Ascending aorta (tissue), 2 donors: ENCODE measurements at regions not wholly inside any gene's neighbourhood (a gene's known extent, or its start where the extent isn't known, plus 50 kb on each side); places are given as distances from the start of the nearest gene placed in this dataset.

ENCODE experiments used
- DNase-seq, 2 donors: peaks; one replicate each; pipeline ENCODE4 v3.0.0-alpha.2; 2019; ENCODE audit warnings: low spot score in 2 of 2
- H3K27ac ChIP-seq, 2 donors: fragments of 200-600 bp; sonication (generic); one replicate each; pipeline ENCODE4 v1.5.1; 2016 to 2017; ENCODE audit warnings: mild to moderate bottlenecking in 1 of 2
- H3K27me3 ChIP-seq: fragments of 200-600 bp; sonication (generic); one replicate; pipeline ENCODE4 v1.5.1; 2017
- H3K36me3 ChIP-seq, 2 donors: fragments of 200-600 bp; sonication (generic); one replicate each; pipeline ENCODE4 v1.5.1; 2016
- H3K4me1 ChIP-seq, 2 donors: fragments of 200-600 bp; sonication (generic); one replicate each; pipeline ENCODE4 v1.5.1; 2016 to 2017; ENCODE audit warnings: mild to moderate bottlenecking in 1 of 2
- H3K4me3 ChIP-seq, 2 donors: fragments of 200-600 bp; sonication (generic); one replicate each; pipeline ENCODE4 v1.5.1; 2016 to 2017; ENCODE audit warnings: mild to moderate bottlenecking in 1 of 2
- H3K9me3 ChIP-seq, 2 donors: fragments of 200-600 bp; sonication (generic); one replicate each; pipeline ENCODE4 v1.5.1; 2016
- intact Hi-C: fragments of 100-400 bp; cut with DNase I; formaldehyde crosslinking; loops from one replicate; pipeline ENCODE4 v1.15.1; 2023
- TF ChIP-seq, protein P1 (sequence below), 3 experiments: fragments of 200-600 bp in 2 of 3; fragments of 450-650 bp in 1 of 3; sonication (generic) in 2 of 3; IDR thresholded peaks; one replicate each; pipeline ENCODE4 v1.5.1; 2016 to 2019; ENCODE audit warnings: antibody characterized with exemption in 3 of 3, mild to moderate bottlenecking in 1 of 3, moderate library complexity in 1 of 3

GRCh38 chr17:52384695-52385094, 226.2 kb upstream of the CA10 start:
- intact Hi-C loops, result loop anchor here (10.0 kb wide), 1 partner anchor 60 kb away; no protein-coding TSS in a partner anchor
- DNase-seq, result no peak
- H3K27ac ChIP-seq, result no peak overlapping the region
- no peak overlapping the region for H3K4me3 ChIP-seq
- TF ChIP-seq, protein P1, sequence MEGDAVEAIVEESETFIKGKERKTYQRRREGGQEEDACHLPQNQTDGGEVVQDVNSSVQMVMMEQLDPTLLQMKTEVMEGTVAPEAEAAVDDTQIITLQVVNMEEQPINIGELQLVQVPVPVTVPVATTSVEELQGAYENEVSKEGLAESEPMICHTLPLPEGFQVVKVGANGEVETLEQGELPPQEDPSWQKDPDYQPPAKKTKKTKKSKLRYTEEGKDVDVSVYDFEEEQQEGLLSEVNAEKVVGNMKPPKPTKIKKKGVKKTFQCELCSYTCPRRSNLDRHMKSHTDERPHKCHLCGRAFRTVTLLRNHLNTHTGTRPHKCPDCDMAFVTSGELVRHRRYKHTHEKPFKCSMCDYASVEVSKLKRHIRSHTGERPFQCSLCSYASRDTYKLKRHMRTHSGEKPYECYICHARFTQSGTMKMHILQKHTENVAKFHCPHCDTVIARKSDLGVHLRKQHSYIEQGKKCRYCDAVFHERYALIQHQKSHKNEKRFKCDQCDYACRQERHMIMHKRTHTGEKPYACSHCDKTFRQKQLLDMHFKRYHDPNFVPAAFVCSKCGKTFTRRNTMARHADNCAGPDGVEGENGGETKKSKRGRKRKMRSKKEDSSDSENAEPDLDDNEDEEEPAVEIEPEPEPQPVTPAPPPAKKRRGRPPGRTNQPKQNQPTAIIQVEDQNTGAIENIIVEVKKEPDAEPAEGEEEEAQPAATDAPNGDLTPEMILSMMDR (IDR thresholded peaks at IDR 0.05), result no peak
- H3K4me1 ChIP-seq, result no peaks in the 10 kb centered on the region
- no peaks in the 10 kb centered on the region for H3K36me3 ChIP-seq
- H3K27me3 ChIP-seq, result no peaks in the 10 kb centered on the region
- no peaks in the 10 kb centered on the region for H3K9me3 ChIP-seq

DNA sequence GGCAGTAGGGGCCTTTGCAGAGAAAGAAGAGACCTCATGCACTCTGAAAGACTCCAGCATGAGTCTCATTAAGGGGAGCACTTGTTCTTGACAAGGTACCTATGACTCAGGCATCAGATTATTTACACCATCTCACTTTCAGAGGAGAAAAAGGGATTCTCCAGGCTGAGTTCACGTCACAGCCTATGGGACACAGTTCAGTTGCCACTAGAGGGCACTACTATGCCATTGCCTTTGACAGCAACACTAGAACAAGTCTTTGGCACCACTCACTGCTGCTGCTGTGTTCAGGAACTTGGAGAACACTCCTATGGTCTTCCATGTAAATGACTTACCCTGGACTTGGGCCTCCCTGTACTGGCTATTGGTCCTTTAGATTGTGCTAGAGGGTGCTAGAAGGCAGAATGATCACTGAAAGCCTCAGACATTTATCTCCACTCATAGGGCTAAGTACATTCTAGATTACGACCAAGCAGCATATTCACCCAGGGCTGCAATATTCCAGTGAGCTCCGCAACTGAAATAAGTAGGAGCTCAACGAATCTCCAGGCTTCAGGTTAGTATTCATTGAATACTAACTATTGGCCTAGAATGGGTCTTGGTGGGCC, 225.1 kb upstream of the CA10 start:
- Histone ChIP-seq H3K27ac (no peak overlapping the region), H3K4me3 (no peak overlapping the region), H3K9me3 (no peaks in the 10 kb centered on the region), H3K36me3 (no peaks in the 10 kb centered on the region), H3K4me1 (no peaks in the 10 kb centered on the region), H3K27me3 (no peaks in the 10 kb centered on the region)
- TF ChIP-seq, protein P1 (IDR thresholded peaks at IDR 0.05), result peak; percentile 10 to 53 (median 25)
- DNase-seq, result no peak
- intact Hi-C loops, result loop anchor here (10.0 kb wide), 1 partner anchor 59 kb away; no protein-coding TSS in a partner anchor

DNA sequence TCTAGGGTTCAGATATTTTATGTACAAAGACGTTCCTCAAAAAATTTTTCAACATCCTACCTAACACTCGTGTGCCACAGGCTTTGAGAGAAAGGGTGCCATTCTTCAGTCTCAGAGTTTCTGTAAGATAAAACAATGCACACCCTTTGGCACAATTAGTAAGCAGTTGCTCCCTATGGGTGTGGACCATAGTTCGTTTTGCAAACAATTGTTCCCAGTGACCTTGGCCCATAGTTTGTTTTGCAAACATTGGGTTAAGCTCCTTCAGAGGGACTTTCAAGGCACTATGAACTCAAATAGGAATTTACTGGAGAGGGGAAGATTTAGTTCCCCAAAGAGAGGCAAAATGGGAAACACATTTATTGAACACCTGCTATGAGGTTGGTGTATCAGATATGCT, 220.3 kb upstream of the CA10 start:
- no peaks in the 10 kb centered on the region for H3K27me3 ChIP-seq
- H3K36me3 ChIP-seq, result no peaks in the 10 kb centered on the region
- no peak overlapping the region for H3K4me3 ChIP-seq
- intact Hi-C loops, result no loop called here
- TF ChIP-seq, protein P1 (IDR thresholded peaks at IDR 0.05), result no peak
- H3K4me1 ChIP-seq, result no peaks in the 10 kb centered on the region
- no peak overlapping the region for H3K27ac ChIP-seq
- no peak for DNase-seq
- H3K9me3 ChIP-seq, result no peaks in the 10 kb centered on the region

GRCh38 chr17:52376137-52376536, 217.6 kb upstream of the CA10 start:
- H3K4me3 ChIP-seq, result no peak overlapping the region
- no peaks in the 10 kb centered on the region for H3K36me3 ChIP-seq
- TF ChIP-seq, protein P1 (IDR thresholded peaks at IDR 0.05), result no peak
- no peaks in the 10 kb centered on the region for H3K27me3 ChIP-seq
- intact Hi-C loops, result no loop called here
- no peaks in the 10 kb centered on the region for H3K9me3 ChIP-seq
- H3K27ac ChIP-seq, result no peak overlapping the region
- no peaks in the 10 kb centered on the region for H3K4me1 ChIP-seq
- no peak for DNase-seq

GRCh38 chr17:52368886-52369285, 210.4 kb upstream of the CA10 start:
- H3K9me3 ChIP-seq, result no peaks in the 10 kb centered on the region
- no peak overlapping the region for H3K4me3 ChIP-seq
- H3K4me1 ChIP-seq, result no peaks in the 10 kb centered on the region
- no peak overlapping the region for H3K27ac ChIP-seq
- no peaks in the 10 kb centered on the region for H3K27me3 ChIP-seq
- H3K36me3 ChIP-seq, result no peaks in the 10 kb centered on the region
- intact Hi-C loops, result loop anchor here (10.0 kb wide), 1 partner anchor 54 kb away; no protein-coding TSS in a partner anchor
- TF ChIP-seq, protein P1 (IDR thresholded peaks at IDR 0.05), result no peak
- DNase-seq, result no peak

- DNase-seq, result no peak
- intact Hi-C loops, result no loop called here
- Histone ChIP-seq H3K27ac (no peak overlapping the region), H3K4me1 (no peaks in the 10 kb centered on the region), H3K4me3 (no peak overlapping the region), H3K27me3 (no peaks in the 10 kb centered on the region), H3K36me3 (no peaks in the 10 kb centered on the region), H3K9me3 (peaks cover 0 to 6% of the 10 kb centered on the region in 2 donors)
- TF ChIP-seq, protein P1 (IDR thresholded peaks at IDR 0.05), result no peak
Measured at GRCh38 chr17:52357854-52358253, 199.3 kb upstream of the CA10 start.
